22Rv1 (cell line): ENCODE measurements at regions not wholly inside any gene's neighbourhood (a gene's known extent, or its start where the extent isn't known, plus 50 kb on each side); places are given as distances from the start of the nearest gene placed in this dataset.
A peak's percentile ranks its signal among the peaks of the same experiment; 100 is the strongest.

Experiments
- CTCF ChIP-seq: fragments of 450-650 bp; IDR thresholded peaks from 2 replicates; pipeline ENCODE4 v1.5.1; 2017; ENCODE audit warnings: mild to moderate bottlenecking
- ZFX ChIP-seq: fragments of 450-650 bp; IDR thresholded peaks from 2 replicates; pipeline ENCODE4 v1.6.1; 2017; ENCODE audit warnings: antibody characterized with exemption, borderline replicate concordance

- TF ChIP-seq CTCF (peak; percentile 38), ZFX (no peak)
Measured at GRCh38 chr1:13930151-13930550, 230.2 kb downstream of the PRDM2 start.
